IMR-90 (cell line): ENCODE measurements at regions not wholly inside any gene's neighbourhood (a gene's known extent, or its start where the extent isn't known, plus 50 kb on each side); places are given as distances from the start of the nearest gene placed in this dataset.

ENCODE experiments used
- ATAC-seq: fragments of 200-7000 bp; cut with Tn5 transposase; 2 replicates; pipeline ENCODE4 v1.9.1; 2020; ENCODE audit warnings: low read depth, mild to moderate bottlenecking, moderate library complexity
- BruUV-seq: library from RNA; stranded (reverse); fragments of 400-500 nt; replicated peaks from 2 replicates; lab custom pipeline; 2021; lab: Mats Ljungman, UMichigan
- CTCF ChIA-PET: fragments of 300-600 bp; formaldehyde crosslinking; extraction: SDS; loops from one replicate; lab custom pipeline; 2021; ENCODE audit warnings: antibody characterized with exemption; lab: Yijun Ruan, JAX
- POLR2A ChIA-PET: fragments of 300-600 bp; sonication (Branson Sonifier 250); formaldehyde crosslinking; loops from one replicate; lab custom pipeline; 2022; ENCODE audit warnings: antibody characterized with exemption; ENCODE audit not compliant: unreplicated experiment; lab: Charles Lee
- DNase-seq: peaks from one replicate; pipeline ENCODE4 v3.0.0; 2013
- H2AFZ ChIP-seq: replicated peaks from 2 replicates; pipeline ENCODE3; 2013; ENCODE audit warnings: low read length, mild to moderate bottlenecking; ENCODE audit not compliant: poor library complexity
- H2AK5ac ChIP-seq: 2 replicates; pipeline ENCODE4 v1.6.1; 2013; ENCODE audit warnings: low read depth, low read length, inconsistent platforms
- H2AK9ac ChIP-seq: replicated peaks from 2 replicates; pipeline ENCODE3; 2013; ENCODE audit warnings: mild to moderate bottlenecking, low read depth, low read length, moderate library complexity; ENCODE audit not compliant: poor library complexity
- H2BK120ac ChIP-seq: 2 replicates; pipeline ENCODE4 v1.6.1; 2013; ENCODE audit warnings: low read depth, low read length, inconsistent platforms
- H2BK15ac ChIP-seq: 3 replicates; pipeline ENCODE4 v1.6.1; 2013; ENCODE audit warnings: low read depth, low read length, inconsistent platforms
- H2BK20ac ChIP-seq: 2 replicates; pipeline ENCODE4 v1.6.1; 2013; ENCODE audit warnings: low read depth, mild to moderate bottlenecking, inconsistent platforms, low read length, moderate library complexity
- H2BK5ac ChIP-seq: 2 replicates; pipeline ENCODE4 v1.6.1; 2013; ENCODE audit warnings: mild to moderate bottlenecking, low read depth, low read length, inconsistent platforms; ENCODE audit not compliant: poor library complexity, severe bottlenecking
- H3K14ac ChIP-seq: replicated peaks from 2 replicates; pipeline ENCODE4 v1.6.1; 2013; ENCODE audit warnings: low read depth, low read length, inconsistent platforms
- H3K18ac ChIP-seq: 2 replicates; pipeline ENCODE4 v1.6.1; 2013; ENCODE audit warnings: low read depth, low read length, control low read depth
- H3K23ac ChIP-seq: 2 replicates; pipeline ENCODE4 v1.6.1; 2013; ENCODE audit warnings: low read depth, low read length, inconsistent platforms
- H3K27ac ChIP-seq: 2 replicates; pipeline ENCODE4 v1.5.1; 2013; ENCODE audit warnings: mild to moderate bottlenecking, control low read depth, low read length; ENCODE audit not compliant: insufficient read depth
- H3K27me3 ChIP-seq: 2 replicates; pipeline ENCODE4 v1.6.1; 2013; ENCODE audit warnings: low read length; ENCODE audit not compliant: control insufficient read depth, insufficient read depth
- H3K36me3 ChIP-seq: 2 replicates; pipeline ENCODE4 v1.6.1; 2013; ENCODE audit warnings: low read length, mixed read lengths; ENCODE audit not compliant: control insufficient read depth, insufficient read depth
- H3K4ac ChIP-seq: 2 replicates; pipeline ENCODE4 v1.6.1; 2013; ENCODE audit warnings: low read depth, low read length, inconsistent platforms
- H3K4me1 ChIP-seq: 2 replicates; pipeline ENCODE4 v1.6.1; 2013; ENCODE audit warnings: low read length, mixed read lengths; ENCODE audit not compliant: control insufficient read depth, insufficient read depth
- H3K4me2 ChIP-seq: 2 replicates; pipeline ENCODE4 v1.6.1; 2013; ENCODE audit warnings: low read depth, mild to moderate bottlenecking, control low read depth, low read length, moderate library complexity
- H3K4me3 ChIP-seq: 2 replicates; pipeline ENCODE4 v1.5.1; 2013; ENCODE audit warnings: low read depth, mild to moderate bottlenecking, control low read depth, low read length, moderate library complexity; ENCODE audit not compliant: insufficient read depth
- H3K56ac ChIP-seq: 2 replicates; pipeline ENCODE4 v1.6.1; 2013; ENCODE audit warnings: low read length, inconsistent platforms; ENCODE audit not compliant: insufficient read depth; ENCODE audit errors: extremely low read depth
- H3K79me1 ChIP-seq, 2 experiments: 2 replicates each; pipeline ENCODE4 v1.6.1; 2013; ENCODE audit warnings: low read length in 2 of 2, inconsistent platforms in 1 of 2, low read depth in 1 of 2
- H3K9ac ChIP-seq: 2 replicates; pipeline ENCODE4 v1.6.1; 2013; ENCODE audit warnings: low read depth, low read length, control low read depth
- H3K9me1 ChIP-seq: 2 replicates; pipeline ENCODE4 v1.6.1; 2013; ENCODE audit warnings: low read length, inconsistent platforms; ENCODE audit not compliant: insufficient read depth
- H3K9me3 ChIP-seq: 2 replicates; pipeline ENCODE4 v1.6.1; 2013; ENCODE audit warnings: low read length; ENCODE audit not compliant: control insufficient read depth, insufficient read depth
- H4K20me1 ChIP-seq: 2 replicates; pipeline ENCODE4 v1.6.1; 2013; ENCODE audit warnings: low read length, inconsistent platforms; ENCODE audit not compliant: insufficient read depth
- H4K5ac ChIP-seq: 2 replicates; pipeline ENCODE4 v1.6.1; 2013; ENCODE audit warnings: mild to moderate bottlenecking, low read depth, low read length, control low read depth
- H4K8ac ChIP-seq, 2 experiments: 2 replicates each; pipeline ENCODE4 v1.6.1; 2013; ENCODE audit warnings: low read depth in 2 of 2, low read length in 2 of 2, control low read depth in 1 of 2, inconsistent platforms in 1 of 2
- H4K91ac ChIP-seq: 2 replicates; pipeline ENCODE4 v1.6.1; 2013; ENCODE audit warnings: low read depth, low read length, inconsistent platforms; ENCODE audit not compliant: insufficient read depth
- CEBPB ChIP-seq: IDR thresholded peaks from 2 replicates; pipeline ENCODE4 v1.6.1; 2012; ENCODE audit warnings: low read depth, low read length, improper control_type of control experiment
- CHD1 ChIP-seq: IDR thresholded peaks from 2 replicates; pipeline ENCODE4 v1.6.1; 2012; ENCODE audit warnings: low read depth, low read length, improper control_type of control experiment
- CTCF ChIP-seq: conservative IDR thresholded peaks from 2 replicates; pipeline ENCODE4 v1.5.1; 2012; ENCODE audit warnings: mild to moderate bottlenecking, low read depth, low read length, improper control_type of control experiment
- ELK1 ChIP-seq: fragments of 150-350 bp; IDR thresholded peaks from 2 replicates; pipeline ENCODE4 v1.6.1; 2016; ENCODE audit warnings: low read depth, mild to moderate bottlenecking, low read length, moderate library complexity, borderline replicate concordance
- FOS ChIP-seq: fragments of 150-350 bp; IDR thresholded peaks from 2 replicates; pipeline ENCODE4 v1.6.1; 2016; ENCODE audit warnings: low read depth, low read length
- MAFK ChIP-seq: IDR thresholded peaks from 2 replicates; pipeline ENCODE4 v1.6.1; 2012; ENCODE audit warnings: low read depth, low read length, improper control_type of control experiment
- MAZ ChIP-seq: IDR thresholded peaks from 2 replicates; pipeline ENCODE4 v1.6.1; 2012; ENCODE audit warnings: low read depth, mild to moderate bottlenecking, low read length, improper control_type of control experiment, moderate library complexity, borderline replicate concordance
- MXI1 ChIP-seq: IDR thresholded peaks from 2 replicates; pipeline ENCODE4 v1.6.1; 2012; ENCODE audit warnings: low read depth, mild to moderate bottlenecking, low read length, moderate library complexity, borderline replicate concordance
- NFE2L2 ChIP-seq: fragments of 150-350 bp; IDR thresholded peaks from 2 replicates; pipeline ENCODE4 v1.6.1; 2016; ENCODE audit warnings: low read depth, mild to moderate bottlenecking, low read length
- POLR2A ChIP-seq: IDR thresholded peaks from 2 replicates; pipeline ENCODE4 v1.6.1; 2012; ENCODE audit warnings: mild to moderate bottlenecking, low read depth, low read length
- RCOR1 ChIP-seq: IDR thresholded peaks from 2 replicates; pipeline ENCODE4 v1.6.1; 2012; ENCODE audit warnings: mild to moderate bottlenecking, low read length, improper control_type of control experiment; ENCODE audit not compliant: insufficient replicate concordance
- RFX5 ChIP-seq: IDR thresholded peaks from 2 replicates; pipeline ENCODE4 v1.8.0; 2012; ENCODE audit warnings: low read depth, mild to moderate bottlenecking, low read length, moderate library complexity
- SMC3 ChIP-seq: fragments of 150-350 bp; IDR thresholded peaks from 2 replicates; pipeline ENCODE4 v1.6.1; 2016; ENCODE audit warnings: low read depth, mild to moderate bottlenecking, antibody characterized with exemption, low read length, moderate library complexity
- USF2 ChIP-seq: fragments of 150-350 bp; IDR thresholded peaks from 2 replicates; pipeline ENCODE4 v1.6.1; 2017; ENCODE audit warnings: mild to moderate bottlenecking, antibody characterized with exemption, low read length, low read depth
- dilution Hi-C: fragments of 300-500 bp; cut with HindIII; formaldehyde crosslinking; loops from one replicate; pipeline ENCODE4 v1.14.3; 2018; ENCODE audit warnings: low sequenced_read_pairs; ENCODE audit not compliant: unreplicated experiment
- in situ Hi-C: fragments of 300-500 bp; cut with MboI; formaldehyde crosslinking; loops from 3 replicates; pipeline ENCODE4 v1.14.3; 2019; ENCODE audit warnings: low sequenced_read_pairs, inconsistent platforms, mixed read lengths
- intact Hi-C: fragments of 100-400 bp; cut with micrococcal nuclease; formaldehyde crosslinking; loops from 2 replicates; pipeline ENCODE4 v1.10.0; 2022

- ChIA-PET CTCF (no interaction called here), POLR2A (no interaction called here)
- Histone ChIP-seq H3K36me3 (no peaks in the 10 kb centered on the region), H3K27me3 (no peaks in the 10 kb centered on the region), H2BK5ac (no peak overlapping the region), H4K5ac (no peak overlapping the region), H3K23ac (no peak overlapping the region), H4K91ac (no peak overlapping the region), H3K9me1 (no peaks in the 10 kb centered on the region), H3K4me1 (no peaks in the 10 kb centered on the region), H4K20me1 (no peaks in the 10 kb centered on the region), H2AK5ac (no peak overlapping the region), H3K18ac (no peak overlapping the region), H3K9me3 (peaks cover 24% of the 10 kb centered on the region), H3K9ac (no peak overlapping the region), H3K27ac (no peak overlapping the region), H2BK120ac (no peak overlapping the region), H2BK15ac (no peak overlapping the region), H3K56ac (no peak overlapping the region), H3K14ac (no peak overlapping the region), H3K4ac (no peak overlapping the region), H2AK9ac (no peak overlapping the region), H2BK20ac (no peak overlapping the region), H3K4me2 (no peak overlapping the region), H3K79me1 (no peaks in the 10 kb centered on the region), H4K8ac (no peak overlapping the region), H2AFZ (no peak overlapping the region), H3K4me3 (no peak overlapping the region)
- BruUV-seq = no TSS peak
- DNase-seq (no peak), ATAC-seq (no peak)
- in situ Hi-C loops (no loop called here), intact Hi-C loops (no loop called here), dilution Hi-C loops (no loop called here)
- TF ChIP-seq NFE2L2 = no peak
- TF ChIP-seq RCOR1 = no peak
- no peak for TF ChIP-seq POLR2A
- no peak for TF ChIP-seq MAZ
- no peak for TF ChIP-seq MXI1
- TF ChIP-seq CEBPB = no peak
- TF ChIP-seq USF2 = no peak
- TF ChIP-seq CTCF = no peak
- TF ChIP-seq SMC3 = no peak
- no peak for TF ChIP-seq CHD1
- TF ChIP-seq FOS = no peak
- TF ChIP-seq ELK1 = no peak
- TF ChIP-seq RFX5 = no peak
- TF ChIP-seq MAFK = no peak
Observed at GRCh38 chr5:3372289-3372688, 223.3 kb upstream of the IRX1 start.
